ENCODE measurements at regions not wholly inside any gene's neighbourhood (a gene's known extent, or its start where the extent isn't known, plus 50 kb on each side); places are given as distances from the start of the nearest gene placed in this dataset.
"Not testable (repeated sequence)": the region's sequence is repeated elsewhere in the genome, so short reads cannot be mapped to it uniquely, and the experiment has no call there.

GRCh38 chr1:83478127-83478526 lies 520.8 kb downstream of the TTLL7 start:
- not testable (repeated sequence) for TF ChIP-seq POLR2AphosphoS5 (IDR thresholded peaks at IDR 0.05; ENCODE audit: borderline replicate concordance, low read depth, low read length); EZH2 (IDR thresholded peaks at IDR 0.05)

Data from SK-N-MC (cell line).